Brain microvascular endothelial cell (primary cell): ENCODE measurements at regions not wholly inside any gene's neighbourhood (a gene's known extent, or its start where the extent isn't known, plus 50 kb on each side); places are given as distances from the start of the nearest gene placed in this dataset.

Experiments used
- DNase-seq: peaks from one replicate; pipeline ENCODE4 v3.0.0-alpha.2; 2020
- H3K27ac ChIP-seq: fragments of 250-450 bp; sonication (Bioruptor Pico); 2 replicates; pipeline ENCODE4 v1.5.1; 2020; ENCODE audit warnings: mild to moderate bottlenecking, moderate library complexity
- H3K27me3 ChIP-seq: fragments of 250-450 bp; sonication (Bioruptor Pico); replicated peaks from 2 replicates; pipeline ENCODE4 v1.5.1; 2020; ENCODE audit warnings: mild to moderate bottlenecking
- H3K36me3 ChIP-seq: fragments of 250-450 bp; sonication (Bioruptor Pico); replicated peaks from 2 replicates; pipeline ENCODE4 v1.5.1; 2020; ENCODE audit warnings: mild to moderate bottlenecking
- H3K4me3 ChIP-seq: 2 replicates; pipeline ENCODE4 v1.5.1; 2011; ENCODE audit warnings: low read depth, mild to moderate bottlenecking, control low read depth, low read length, moderate library complexity
- in situ Hi-C: cut with HindIII; loops from 2 replicates; pipeline ENCODE4 v1.10.0; 2017; ENCODE audit warnings: low sequenced_read_pairs, low pct_ligation_motif_present
- TF ChIP-seq, protein P1 (sequence below): IDR thresholded peaks from 2 replicates; pipeline ENCODE4 v1.5.1; 2011; ENCODE audit warnings: low read depth, mild to moderate bottlenecking, moderate library complexity, low read length, control low read depth, inconsistent platforms; ENCODE audit errors: missing control alignments

GRCh38 chr19:13644645-13645044, 119.7 kb upstream of the MRI1 start:
- H3K27me3 ChIP-seq: no peaks in the 10 kb centered on the region
- H3K36me3 ChIP-seq: no peaks in the 10 kb centered on the region
- TF ChIP-seq, protein P1, sequence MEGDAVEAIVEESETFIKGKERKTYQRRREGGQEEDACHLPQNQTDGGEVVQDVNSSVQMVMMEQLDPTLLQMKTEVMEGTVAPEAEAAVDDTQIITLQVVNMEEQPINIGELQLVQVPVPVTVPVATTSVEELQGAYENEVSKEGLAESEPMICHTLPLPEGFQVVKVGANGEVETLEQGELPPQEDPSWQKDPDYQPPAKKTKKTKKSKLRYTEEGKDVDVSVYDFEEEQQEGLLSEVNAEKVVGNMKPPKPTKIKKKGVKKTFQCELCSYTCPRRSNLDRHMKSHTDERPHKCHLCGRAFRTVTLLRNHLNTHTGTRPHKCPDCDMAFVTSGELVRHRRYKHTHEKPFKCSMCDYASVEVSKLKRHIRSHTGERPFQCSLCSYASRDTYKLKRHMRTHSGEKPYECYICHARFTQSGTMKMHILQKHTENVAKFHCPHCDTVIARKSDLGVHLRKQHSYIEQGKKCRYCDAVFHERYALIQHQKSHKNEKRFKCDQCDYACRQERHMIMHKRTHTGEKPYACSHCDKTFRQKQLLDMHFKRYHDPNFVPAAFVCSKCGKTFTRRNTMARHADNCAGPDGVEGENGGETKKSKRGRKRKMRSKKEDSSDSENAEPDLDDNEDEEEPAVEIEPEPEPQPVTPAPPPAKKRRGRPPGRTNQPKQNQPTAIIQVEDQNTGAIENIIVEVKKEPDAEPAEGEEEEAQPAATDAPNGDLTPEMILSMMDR: no peak
- no peak for DNase-seq
- no peak overlapping the region for H3K4me3 ChIP-seq
- in situ Hi-C loops: no loop called here
- H3K27ac ChIP-seq: no peak overlapping the region

DNA sequence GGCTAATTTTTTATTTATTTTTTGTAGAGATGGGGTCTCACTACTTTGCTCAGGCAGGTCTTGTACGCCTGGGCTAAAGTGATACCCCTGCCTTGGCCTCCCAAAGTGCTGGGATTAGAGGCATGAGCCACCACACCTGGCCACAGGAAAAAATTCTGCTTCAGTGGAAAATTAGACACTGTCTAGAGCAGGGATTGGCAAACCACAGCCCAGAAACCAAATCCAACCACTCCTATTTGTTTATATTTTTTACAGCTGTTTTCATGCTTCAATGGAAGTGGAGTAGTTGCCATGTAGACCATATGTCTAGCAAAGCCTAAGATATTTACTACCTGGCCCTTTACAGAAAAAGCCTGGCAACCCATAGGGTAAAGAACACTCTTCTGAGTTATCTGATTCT, 123.7 kb upstream of the MRI1 start:
- in situ Hi-C loops: no loop called here
- no peak overlapping the region for H3K4me3 ChIP-seq
- DNase-seq: no peak
- no peak overlapping the region for H3K27ac ChIP-seq
- H3K27me3 ChIP-seq: no peaks in the 10 kb centered on the region
- TF ChIP-seq, protein P1: no peak
- H3K36me3 ChIP-seq: no peaks in the 10 kb centered on the region

- DNase-seq: no peak
- Histone ChIP-seq H3K27ac (no peak overlapping the region), H3K36me3 (no peaks in the 10 kb centered on the region), H3K4me3 (no peak overlapping the region), H3K27me3 (no peaks in the 10 kb centered on the region)
- in situ Hi-C loops: no loop called here
- TF ChIP-seq, protein P1: no peak
Measured at GRCh38 chr19:13639342-13639929, 124.9 kb upstream of the MRI1 start.

DNA sequence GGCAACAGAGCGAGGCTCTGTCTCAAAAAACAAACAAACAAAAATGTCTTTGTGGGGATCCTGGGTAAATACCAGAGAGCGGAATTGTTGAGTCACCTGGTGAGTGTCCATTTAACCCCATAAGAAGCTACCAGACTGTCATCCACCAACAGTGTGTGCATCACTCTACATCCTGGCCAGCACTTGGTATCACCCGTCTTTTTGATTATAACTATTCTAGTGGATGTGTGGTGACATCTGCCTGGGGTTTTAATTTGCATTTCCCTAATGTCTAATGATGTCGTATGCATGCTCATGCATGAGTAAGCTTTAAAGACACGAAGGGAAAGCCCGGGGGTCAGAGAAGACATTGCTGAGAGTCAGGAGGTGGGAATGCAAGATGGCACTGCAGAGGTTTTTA, 126.7 kb upstream of the MRI1 start:
- TF ChIP-seq, protein P1: no peak
- Histone ChIP-seq H3K4me3 (no peak overlapping the region), H3K36me3 (no peaks in the 10 kb centered on the region), H3K27ac (no peak overlapping the region), H3K27me3 (no peaks in the 10 kb centered on the region)
- DNase-seq: peak; percentile 16
- in situ Hi-C loops: no loop called here

DNA sequence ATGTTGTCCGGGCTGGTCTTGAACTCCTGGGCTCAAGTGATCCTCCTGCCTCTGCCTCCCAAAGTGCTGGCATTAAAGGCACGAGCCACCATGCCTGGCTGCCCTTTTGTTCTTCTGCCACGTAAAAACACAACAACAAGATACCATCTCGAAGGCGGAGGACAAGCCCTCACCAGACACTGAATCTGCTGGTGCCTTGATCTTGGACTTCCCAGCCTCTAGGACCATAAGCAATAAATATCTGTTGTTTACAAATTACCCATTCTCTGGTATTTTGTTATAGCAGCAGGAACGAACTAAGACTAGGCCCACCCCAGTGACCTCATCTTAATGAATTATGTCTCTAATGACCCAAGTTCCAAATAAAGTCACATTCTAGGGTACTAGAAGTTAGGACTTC, 128.4 kb upstream of the CACNA1A start:
- Histone ChIP-seq H3K4me3 (no peak overlapping the region), H3K27ac (no peak overlapping the region), H3K27me3 (no peaks in the 10 kb centered on the region), H3K36me3 (no peaks in the 10 kb centered on the region)
- no peak for DNase-seq
- TF ChIP-seq, protein P1: no peak
- in situ Hi-C loops: no loop called here

GRCh38 chr19:13633522-13633922, 127.2 kb upstream of the CACNA1A start:
- Histone ChIP-seq H3K4me3 (no peak overlapping the region), H3K36me3 (no peaks in the 10 kb centered on the region), H3K27ac (no peak overlapping the region), H3K27me3 (no peaks in the 10 kb centered on the region)
- in situ Hi-C loops: no loop called here
- TF ChIP-seq, protein P1: no peak
- DNase-seq: no peak
